T47D (cell line): ENCODE measurements at regions not wholly inside any gene's neighbourhood (a gene's known extent, or its start where the extent isn't known, plus 50 kb on each side); places are given as distances from the start of the nearest gene placed in this dataset.

Experiments
- DNase-seq, 2 experiments: peaks; one replicate each; pipeline versions ENCODE4 v3.0.0 to v3.0.0-alpha.2; 2011 to 2012; ENCODE audit warnings: low read depth in 1 of 2, low spot score in 1 of 2
- JUND ChIP-seq: IDR thresholded peaks from 2 replicates; pipeline ENCODE4 v1.6.1; 2012; ENCODE audit warnings: low read depth
- in situ Hi-C: cut with HindIII; loops from 2 replicates; pipeline ENCODE4 v1.10.0; 2016; ENCODE audit warnings: low sequenced_read_pairs, low pct_unique_long_range_greater_than_20kb

- no peak for TF ChIP-seq JUND
These were observed 58.3 kb downstream of the C11orf87 start for GRCh38 chr11:109480251-109480650.

DNA sequence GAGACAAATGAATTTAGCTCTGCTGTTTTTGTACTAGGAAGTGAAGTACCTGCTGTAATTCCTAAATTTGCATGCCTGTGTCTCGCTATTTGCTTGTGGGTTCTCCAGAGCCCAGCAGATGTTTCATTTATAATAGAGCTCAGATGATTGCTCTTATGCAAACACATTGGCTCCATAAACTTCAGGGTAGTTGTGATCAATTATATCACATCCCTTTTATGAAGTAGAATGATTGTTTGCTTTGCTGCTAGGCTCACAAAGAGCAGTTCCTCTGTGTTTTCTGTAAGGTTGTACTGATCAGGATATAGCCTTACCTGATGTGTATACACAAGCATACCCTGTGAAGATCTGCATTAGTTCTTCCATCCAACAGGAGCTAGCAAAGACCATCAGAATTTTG lies 64.1 kb downstream of the C11orf87 start:
- DNase-seq = no peak
- in situ Hi-C loops = no loop called here
- no peak for TF ChIP-seq JUND

More at GRCh38 chr11:109480251-109480650, 58.3 kb downstream of the C11orf87 start:
- no peak for DNase-seq
- in situ Hi-C loops = no loop called here

DNA sequence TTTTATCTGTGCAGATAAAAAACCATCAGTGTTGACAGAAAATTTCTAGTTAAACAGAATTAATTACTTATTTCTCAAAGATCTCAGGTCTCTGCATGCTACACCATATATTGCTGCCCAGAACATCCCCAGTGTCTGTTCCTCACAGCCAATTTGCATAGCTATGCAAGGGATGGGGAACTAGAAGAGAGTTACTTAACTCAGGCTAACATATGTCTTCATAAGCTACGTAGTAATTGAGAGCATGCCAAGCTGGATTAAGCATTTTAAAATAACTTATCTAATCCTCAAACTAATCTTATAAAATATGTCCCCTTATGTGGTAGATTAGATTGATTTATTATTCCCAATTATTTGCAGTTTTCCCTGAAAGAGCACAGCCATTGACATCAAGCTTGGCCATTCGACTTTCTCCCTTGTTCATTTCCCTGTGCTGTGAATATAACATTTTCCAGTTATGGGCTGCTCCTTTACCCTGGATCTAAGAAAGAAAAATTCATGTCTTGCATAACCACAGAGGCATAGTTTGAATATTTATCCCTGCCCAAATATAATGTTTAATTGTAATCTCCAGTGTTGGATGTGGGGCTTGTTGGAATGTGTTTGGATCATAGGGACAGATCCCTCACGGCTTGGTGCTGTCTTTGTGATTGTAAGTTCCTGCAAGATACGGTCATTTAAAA lies 69.1 kb downstream of the C11orf87 start:
- DNase-seq = no peak
- TF ChIP-seq JUND = no peak
- in situ Hi-C loops = no loop called here

GRCh38 chr11:109506115-109506514 lies 84.1 kb downstream of the C11orf87 start:
- DNase-seq = no peak
- in situ Hi-C loops = no loop called here
- TF ChIP-seq JUND = no peak

DNA sequence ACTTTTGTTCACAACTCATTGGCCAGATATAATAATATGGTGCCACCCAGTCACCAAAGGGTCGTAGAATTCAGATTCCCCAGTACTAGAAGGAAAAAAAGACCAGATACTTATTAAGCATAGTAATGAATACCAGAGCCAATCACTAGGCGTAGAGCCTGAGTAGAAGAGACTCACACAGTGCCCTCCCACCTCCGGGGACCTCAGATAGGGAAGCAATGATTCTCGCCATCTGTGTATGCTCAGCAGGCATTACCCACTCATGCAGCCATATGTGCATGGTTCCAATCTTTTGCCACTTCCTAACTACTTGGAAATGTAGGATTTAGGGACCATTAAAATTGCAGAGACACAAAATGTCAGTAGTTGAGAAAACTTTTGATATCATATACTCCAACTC lies 85.3 kb downstream of the C11orf87 start:
- no peak for TF ChIP-seq JUND
- no peak for DNase-seq
- in situ Hi-C loops = no loop called here

GRCh38 chr11:109507836-109508561 lies 86.0 kb downstream of the C11orf87 start:
- no peak for DNase-seq
- TF ChIP-seq JUND = no peak
- in situ Hi-C loops = no loop called here

DNA sequence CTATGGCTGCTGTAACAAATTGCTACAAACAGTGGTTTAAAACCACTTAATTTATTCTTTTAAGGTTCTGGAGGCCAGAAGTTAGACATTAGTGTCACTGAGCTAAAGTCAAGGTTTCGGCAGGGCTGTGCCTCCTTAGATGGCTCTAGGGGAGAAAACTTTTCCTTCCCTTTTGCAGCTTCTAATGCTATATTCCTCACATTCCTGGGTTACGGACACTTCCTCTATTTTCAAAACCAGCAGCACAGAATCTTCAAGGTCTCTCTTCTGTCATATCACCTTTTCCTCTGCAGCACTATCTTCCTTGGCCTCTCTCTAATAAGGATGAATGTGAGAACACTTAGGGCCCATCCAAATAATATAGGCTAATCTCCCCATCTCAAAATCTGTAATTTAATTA lies 87.0 kb downstream of the C11orf87 start:
- in situ Hi-C loops = no loop called here
- TF ChIP-seq JUND = no peak
- no peak for DNase-seq

- no peak for TF ChIP-seq JUND
- in situ Hi-C loops = no loop called here
These were observed 88.3 kb downstream of the C11orf87 start for GRCh38 chr11:109510316-109510715.

DNA sequence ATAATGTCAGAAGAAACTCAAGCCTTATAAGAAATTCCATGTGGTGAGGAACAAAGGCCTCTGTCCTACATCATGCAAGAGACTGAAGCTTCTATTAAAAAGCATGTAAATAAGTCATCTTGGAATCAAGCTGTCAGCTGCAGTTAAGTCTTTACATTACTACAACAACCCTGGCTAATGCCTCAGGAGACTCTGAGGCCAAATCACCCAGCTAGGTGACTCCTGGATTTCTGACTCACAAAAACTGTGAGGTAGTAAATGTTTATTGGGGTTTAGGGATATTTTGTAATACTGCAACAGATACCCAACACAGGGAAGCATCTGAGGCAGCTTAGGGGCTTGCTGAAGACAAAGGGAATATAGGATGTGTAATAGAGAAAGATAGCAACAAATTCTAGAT lies 89.6 kb downstream of the C11orf87 start:
- no peak for TF ChIP-seq JUND
- in situ Hi-C loops = no loop called here
- DNase-seq = no peak

More at GRCh38 chr11:109510316-109510715, 88.3 kb downstream of the C11orf87 start:
- DNase-seq = no peak

DNA sequence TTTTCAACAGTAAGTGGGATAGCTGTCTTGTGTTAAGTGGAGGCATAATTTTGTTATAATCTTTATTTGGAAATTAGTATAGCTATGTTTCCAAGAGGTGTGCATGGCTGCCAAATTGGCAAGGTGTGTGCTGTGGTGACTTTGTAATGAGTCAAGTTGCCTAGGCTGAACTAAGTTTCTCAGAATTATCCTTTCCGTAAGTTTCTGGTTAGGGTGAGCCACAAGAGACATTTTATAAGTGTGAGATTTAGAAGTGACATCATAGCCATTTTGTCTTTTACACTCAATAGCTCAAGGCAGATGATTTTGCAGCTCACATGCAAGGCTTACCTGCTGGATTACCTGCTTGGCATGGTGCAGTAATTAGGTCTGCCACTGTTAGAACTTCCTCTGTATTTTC lies 90.3 kb downstream of the C11orf87 start:
- TF ChIP-seq JUND = no peak
- in situ Hi-C loops = no loop called here
- DNase-seq = no peak

- in situ Hi-C loops = no loop called here
- no peak for TF ChIP-seq JUND
- no peak for DNase-seq
These were observed 90.7 kb downstream of the C11orf87 start for GRCh38 chr11:109512680-109513079.

- in situ Hi-C loops = no loop called here
- no peak for TF ChIP-seq JUND
- no peak for DNase-seq
These were observed 92.5 kb downstream of the C11orf87 start for GRCh38 chr11:109514313-109515018.

DNA sequence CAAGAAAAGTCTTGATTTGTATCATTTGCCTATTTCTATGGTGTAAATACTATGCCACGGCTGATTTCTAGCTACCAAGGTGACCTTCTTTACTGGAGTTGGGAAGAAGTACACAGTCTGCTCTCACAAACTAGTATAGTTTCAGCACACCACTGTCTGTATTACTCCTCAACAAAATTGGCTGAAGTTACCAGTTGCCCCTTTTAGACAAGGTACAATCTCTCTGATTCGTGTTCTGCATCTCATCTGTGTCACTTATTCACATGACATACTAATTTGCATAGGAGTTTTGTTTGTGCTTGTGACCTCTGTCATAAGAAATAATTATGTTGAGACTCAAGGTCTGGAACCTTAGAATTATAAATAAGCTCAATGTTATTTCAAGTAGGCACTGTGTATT lies 97.3 kb downstream of the C11orf87 start:
- no peak for DNase-seq
- in situ Hi-C loops = no loop called here
- TF ChIP-seq JUND = no peak
